ENCODE measurements at regions not wholly inside any gene's neighbourhood (a gene's known extent, or its start where the extent isn't known, plus 50 kb on each side); places are given as distances from the start of the nearest gene placed in this dataset.

DNA sequence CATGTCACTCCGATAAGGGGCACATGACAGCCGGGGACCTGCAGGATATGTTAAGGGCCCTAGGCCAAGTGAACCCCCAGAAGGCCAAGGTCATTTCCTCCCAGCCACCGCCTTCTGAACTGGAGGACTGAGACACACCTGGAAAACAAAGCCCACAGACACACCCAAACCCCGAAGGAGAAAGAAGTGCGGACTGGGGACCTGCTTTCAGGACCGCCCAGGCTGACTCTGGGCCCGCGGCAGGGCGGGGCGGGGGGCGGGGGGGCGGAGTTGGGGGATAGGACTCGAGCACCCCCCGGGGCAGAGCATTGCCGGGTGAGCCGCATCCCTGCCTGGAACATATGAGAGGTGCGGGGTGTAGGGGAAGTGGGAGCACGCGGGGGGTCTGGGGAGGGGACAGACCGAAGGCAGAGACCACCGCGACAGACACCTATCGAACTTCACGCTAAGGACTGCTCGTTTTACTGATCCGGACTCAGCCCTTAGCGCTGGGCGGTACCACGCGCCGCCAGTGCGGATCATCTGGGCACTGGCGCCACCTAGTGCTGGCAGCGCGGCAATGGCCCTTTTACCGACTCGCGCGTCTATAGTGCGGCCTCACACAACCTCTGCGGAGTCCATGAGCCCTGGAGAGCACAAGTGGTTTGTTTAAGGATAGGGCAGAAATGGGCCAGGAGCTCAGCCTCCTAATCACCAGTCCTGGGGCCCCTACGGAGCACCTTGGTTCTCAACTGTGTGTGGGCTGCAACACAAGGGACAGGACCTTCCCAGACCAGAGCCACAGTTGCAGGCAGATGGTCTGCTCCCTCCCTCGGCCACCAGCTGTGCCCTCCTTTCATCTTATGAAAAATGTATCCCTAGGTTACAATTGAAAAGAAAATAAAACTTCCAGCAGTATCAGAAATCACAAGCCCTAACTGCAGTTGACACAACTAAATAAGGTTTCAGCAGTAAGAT, 157.6 kb downstream of the HERPUD2 start:
- POLR2A ChIA-PET (ENCODE audit: low non-redundant PET): no interaction called here
- no TSS peak for BruUV-seq (replicated peaks)
- Histone ChIP-seq H3K27ac (ENCODE audit: low read depth, low read length, poor library complexity, severe bottlenecking) (no peak overlapping the region), H3K4me1 (ENCODE audit: insufficient read depth, low read length, poor library complexity, severe bottlenecking) (peaks cover 4% of the 10 kb centered on the region), H3K9me3 (ENCODE audit: low read depth, low read length, poor library complexity, severe bottlenecking) (no peaks in the 10 kb centered on the region), H3K4me3 (ENCODE audit: low read depth, low read length, poor library complexity, severe bottlenecking) (peak overlapping the region; percentile 44), H3K36me3 (ENCODE audit: insufficient read depth, low read length, poor library complexity, severe bottlenecking) (no peaks in the 10 kb centered on the region), H3K27me3 (replicated peaks; ENCODE audit: insufficient read depth, low read depth, low read length, poor library complexity) (no peaks in the 10 kb centered on the region)
- intact Hi-C loops (cut with micrococcal nuclease; ENCODE audit: unreplicated experiment): loop anchor here (1.0 to 10.0 kb wide), 4 partner anchors 85 to 463 kb away; no protein-coding TSS in a partner anchor
- CTCF ChIA-PET: no interaction called here
- peak; percentile 85 for DNase-seq (ENCODE audit: low spot score)
- peak; percentile 98 for TF ChIP-seq CTCF (conservative IDR thresholded peaks at IDR 0.05; ENCODE audit: low read depth, low read length)
- no peak for TF ChIP-seq EZH2 (IDR thresholded peaks at IDR 0.05; ENCODE audit: borderline replicate concordance, low read depth, low read length, poor library complexity, severe bottlenecking)

GRCh38 chr7:35536396-35536826, 158.5 kb downstream of the HERPUD2 start:
- H3K27me3 ChIP-seq (replicated peaks; ENCODE audit: insufficient read depth, low read depth, low read length, poor library complexity): no peaks in the 10 kb centered on the region
- no peak for DNase-seq (ENCODE audit: low spot score)
- no peaks in the 10 kb centered on the region for H3K36me3 ChIP-seq (ENCODE audit: insufficient read depth, low read length, poor library complexity, severe bottlenecking)
- H3K4me3 ChIP-seq (ENCODE audit: low read depth, low read length, poor library complexity, severe bottlenecking): no peak overlapping the region
- BruUV-seq (replicated peaks): no TSS peak
- H3K27ac ChIP-seq (ENCODE audit: low read depth, low read length, poor library complexity, severe bottlenecking): no peak overlapping the region
- ChIA-PET CTCF (no interaction called here), POLR2A (ENCODE audit: low non-redundant PET) (no interaction called here)
- TF ChIP-seq EZH2 (IDR thresholded peaks at IDR 0.05; ENCODE audit: borderline replicate concordance, low read depth, low read length, poor library complexity, severe bottlenecking) (no peak), CTCF (conservative IDR thresholded peaks at IDR 0.05; ENCODE audit: low read depth, low read length) (no peak)
- H3K9me3 ChIP-seq (ENCODE audit: low read depth, low read length, poor library complexity, severe bottlenecking): no peaks in the 10 kb centered on the region
- intact Hi-C loops (cut with micrococcal nuclease; ENCODE audit: unreplicated experiment): loop anchor here (5.0 to 10.0 kb wide), 3 partner anchors 86 to 462 kb away; no protein-coding TSS in a partner anchor
- H3K4me1 ChIP-seq (ENCODE audit: insufficient read depth, low read length, poor library complexity, severe bottlenecking): peaks cover 4% of the 10 kb centered on the region

DNA sequence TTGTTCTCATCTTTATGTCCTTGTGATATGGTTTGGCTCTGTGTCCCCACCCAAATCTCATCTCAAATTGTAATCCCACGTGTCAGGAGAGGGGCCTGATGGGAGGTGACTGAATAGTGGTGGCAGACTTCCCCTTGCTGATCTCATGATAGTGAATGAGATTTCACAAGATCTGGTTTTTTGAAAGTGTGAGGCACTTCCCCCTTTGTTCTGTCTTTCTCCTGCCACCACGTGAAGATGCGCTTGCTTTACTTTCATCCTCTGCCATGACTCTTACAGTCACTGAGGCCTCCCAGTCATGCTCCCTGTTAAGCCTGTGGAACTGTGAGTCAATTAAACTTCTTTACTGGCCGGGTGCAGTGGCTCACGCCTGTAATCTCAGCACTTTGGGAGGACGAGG, 161.0 kb downstream of the HERPUD2 start:
- H3K27ac ChIP-seq (ENCODE audit: low read depth, low read length, poor library complexity, severe bottlenecking): no peak overlapping the region
- peaks cover 4% of the 10 kb centered on the region for H3K4me1 ChIP-seq (ENCODE audit: insufficient read depth, low read length, poor library complexity, severe bottlenecking)
- TF ChIP-seq EZH2 (IDR thresholded peaks at IDR 0.05; ENCODE audit: borderline replicate concordance, low read depth, low read length, poor library complexity, severe bottlenecking) (no peak), CTCF (conservative IDR thresholded peaks at IDR 0.05; ENCODE audit: low read depth, low read length) (no peak)
- BruUV-seq (replicated peaks): no TSS peak
- no peaks in the 10 kb centered on the region for H3K9me3 ChIP-seq (ENCODE audit: low read depth, low read length, poor library complexity, severe bottlenecking)
- H3K27me3 ChIP-seq (replicated peaks; ENCODE audit: insufficient read depth, low read depth, low read length, poor library complexity): no peaks in the 10 kb centered on the region
- no peak overlapping the region for H3K4me3 ChIP-seq (ENCODE audit: low read depth, low read length, poor library complexity, severe bottlenecking)
- intact Hi-C loops (cut with micrococcal nuclease; ENCODE audit: unreplicated experiment): loop anchor here (10.0 kb wide), 1 partner anchor 459 kb away; no protein-coding TSS in a partner anchor
- ChIA-PET CTCF (interaction anchor here (1.4 kb wide), 1 partner anchor 14 kb away, joined by 5 read pairs; no protein-coding TSS in a partner anchor), POLR2A (ENCODE audit: low non-redundant PET) (no interaction called here)
- no peak for DNase-seq (ENCODE audit: low spot score)
- no peaks in the 10 kb centered on the region for H3K36me3 ChIP-seq (ENCODE audit: insufficient read depth, low read length, poor library complexity, severe bottlenecking)
